Activated T-cell treated with anti-CD3 and anti-CD28 coated beads, Interleukin-2, amount 50 U/mL, for 72 hours (primary cell): ENCODE measurements at regions not wholly inside any gene's neighbourhood (a gene's known extent, or its start where the extent isn't known, plus 50 kb on each side); places are given as distances from the start of the nearest gene placed in this dataset.
A peak's percentile ranks its signal among the peaks of the same experiment; 100 is the strongest.
"Not testable (repeated sequence)": the region's sequence is repeated elsewhere in the genome, so short reads cannot be mapped to it uniquely, and the experiment has no call there.

Experiments used
- ATAC-seq, 2 donors: fragments of 150-1000 bp; cut with Tn5 transposase; replicated peaks in 1 of 2; 2 replicates each; pipeline ENCODE4 v1.10.0; 2021; ENCODE audit warnings: moderate library complexity in 2 of 2, mild to moderate bottlenecking in 1 of 2
- DNase-seq, 2 donors: peaks; one replicate each; pipeline ENCODE4 v3.0.0; 2021 to 2022; ENCODE audit warnings: mixed read lengths in 1 of 2
- H3K27ac Mint-ChIP-seq: one replicate; pipeline ENCODE4 v1.8.0; 2022; ENCODE audit warnings: mild to moderate bottlenecking, moderate library complexity, mixed read lengths
- H3K27me3 Mint-ChIP-seq: one replicate; pipeline ENCODE4 v1.8.0; 2022; ENCODE audit warnings: low read depth, mixed read lengths
- H3K36me3 Mint-ChIP-seq, 2 donors: one replicate each; pipeline ENCODE4 v1.8.0; 2022; ENCODE audit warnings: mixed read lengths in 2 of 2, mild to moderate bottlenecking in 1 of 2; ENCODE audit not compliant: insufficient read depth in 2 of 2
- H3K4me1 Mint-ChIP-seq: one replicate; pipeline ENCODE4 v1.8.0; 2022; ENCODE audit warnings: low read depth, mixed read lengths
- H3K4me3 Mint-ChIP-seq, 2 donors: one replicate each; pipeline ENCODE4 v1.8.0; 2022; ENCODE audit warnings: mild to moderate bottlenecking in 2 of 2, mixed read lengths in 2 of 2, moderate library complexity in 2 of 2
- H3K9me3 Mint-ChIP-seq, 2 donors: one replicate each; pipeline ENCODE4 v1.8.0; 2022; ENCODE audit warnings: mixed read lengths in 2 of 2

GRCh38 chr20:48453477-48454093, 374.2 kb downstream of the PREX1 start:
- no peak overlapping the region for H3K27ac Mint-ChIP-seq
- no peak for ATAC-seq
- no peaks in the 10 kb centered on the region for H3K27me3 Mint-ChIP-seq

GRCh38 chr20:48451401-48451800, 376.4 kb downstream of the PREX1 start:
- H3K4me3 Mint-ChIP-seq: no peak overlapping the region
- H3K36me3 Mint-ChIP-seq: no peaks in the 10 kb centered on the region
- no peaks in the 10 kb centered on the region for H3K9me3 Mint-ChIP-seq
- ATAC-seq (no peak), DNase-seq (no peak)
- no peaks in the 10 kb centered on the region for H3K4me1 Mint-ChIP-seq
- H3K27me3 Mint-ChIP-seq: no peaks in the 10 kb centered on the region
- H3K27ac Mint-ChIP-seq: no peak overlapping the region

More at GRCh38 chr20:48453477-48454093, 374.2 kb downstream of the PREX1 start:
- no peak overlapping the region for H3K4me3 Mint-ChIP-seq
- H3K9me3 Mint-ChIP-seq: no peaks in the 10 kb centered on the region
- H3K36me3 Mint-ChIP-seq: no peaks in the 10 kb centered on the region
- DNase-seq: no peak
- no peaks in the 10 kb centered on the region for H3K4me1 Mint-ChIP-seq

GRCh38 chr20:48448666-48449600, 378.9 kb downstream of the PREX1 start:
- Mint-ChIP-seq H3K4me1 (no peaks in the 10 kb centered on the region), H3K9me3 (peaks cover 2 to 3% of the 10 kb centered on the region in 2 donors), H3K36me3 (peaks cover 3 to 5% of the 10 kb centered on the region in 2 donors), H3K27me3 (no peaks in the 10 kb centered on the region), H3K27ac (no peak overlapping the region), H3K4me3 (no peak overlapping the region)
- DNase-seq (no peak), ATAC-seq (no peak)

- ATAC-seq (no peak), DNase-seq (no peak)
- Mint-ChIP-seq H3K27me3 (no peaks in the 10 kb centered on the region), H3K36me3 (peaks cover 5% of the 10 kb centered on the region in 2 donors), H3K4me3 (no peak overlapping the region), H3K9me3 (peaks cover 5% of the 10 kb centered on the region in 2 donors), H3K27ac (no peak overlapping the region), H3K4me1 (no peaks in the 10 kb centered on the region)
These were observed 380.3 kb downstream of the PREX1 start for GRCh38 chr20:48447456-48447855.

- Mint-ChIP-seq H3K9me3 (peaks cover 5% of the 10 kb centered on the region in 2 donors), H3K27ac (no peak overlapping the region), H3K4me3 (no peak overlapping the region), H3K4me1 (no peaks in the 10 kb centered on the region), H3K36me3 (peaks cover 5% of the 10 kb centered on the region in 2 donors), H3K27me3 (peaks cover 10% of the 10 kb centered on the region)
- DNase-seq (no peak), ATAC-seq (no peak)
These were observed 382.0 kb downstream of the PREX1 start for GRCh38 chr20:48445827-48446226.

GRCh38 chr20:48444249-48444648, 383.6 kb downstream of the PREX1 start:
- Mint-ChIP-seq H3K27me3 (peaks cover 12% of the 10 kb centered on the region), H3K36me3 (peaks cover 5% of the 10 kb centered on the region in 2 donors), H3K4me3 (no peak overlapping the region), H3K4me1 (no peaks in the 10 kb centered on the region), H3K9me3 (peaks cover 5 to 9% of the 10 kb centered on the region in 2 donors), H3K27ac (no peak overlapping the region)
- ATAC-seq (no peak), DNase-seq (no peak)

- no peak overlapping the region for H3K4me3 Mint-ChIP-seq
- peaks cover 18% of the 10 kb centered on the region for H3K27me3 Mint-ChIP-seq
- DNase-seq (no peak), ATAC-seq (no peak)
- peaks cover 9 to 13% of the 10 kb centered on the region in 2 donors for H3K9me3 Mint-ChIP-seq
- no peaks in the 10 kb centered on the region for H3K4me1 Mint-ChIP-seq
- H3K36me3 Mint-ChIP-seq: peaks cover 5% of the 10 kb centered on the region in 2 donors
- H3K27ac Mint-ChIP-seq: no peak overlapping the region
These were observed 386.9 kb downstream of the PREX1 start for GRCh38 chr20:48440916-48441315.

GRCh38 chr20:48440261-48440660, 387.5 kb downstream of the PREX1 start:
- not testable (repeated sequence) for H3K27ac Mint-ChIP-seq, H3K4me1 Mint-ChIP-seq, H3K4me3 Mint-ChIP-seq, DNase-seq, H3K36me3 Mint-ChIP-seq, ATAC-seq
- peaks cover 18% of the 10 kb centered on the region for H3K27me3 Mint-ChIP-seq
- H3K9me3 Mint-ChIP-seq: peaks cover 9 to 13% of the 10 kb centered on the region in 2 donors

GRCh38 chr20:48437146-48437545, 390.7 kb downstream of the PREX1 start:
- Mint-ChIP-seq H3K27me3 (peaks cover 18% of the 10 kb centered on the region), H3K36me3 (no peaks in the 10 kb centered on the region), H3K27ac (no peak overlapping the region), H3K4me3 (no peak overlapping the region), H3K9me3 (peaks cover 8% of the 10 kb centered on the region in 2 donors), H3K4me1 (no peaks in the 10 kb centered on the region)
- no peak for ATAC-seq
- DNase-seq: no peak

GRCh38 chr20:48436609-48437008, 391.2 kb downstream of the PREX1 start:
- H3K9me3 Mint-ChIP-seq, H3K27ac Mint-ChIP-seq, DNase-seq, ATAC-seq, H3K36me3 Mint-ChIP-seq, H3K4me3 Mint-ChIP-seq, H3K4me1 Mint-ChIP-seq: not testable (repeated sequence)
- peaks cover 15% of the 10 kb centered on the region for H3K27me3 Mint-ChIP-seq

- ATAC-seq (no peak), DNase-seq (no peak)
- peaks cover 6 to 10% of the 10 kb centered on the region in 2 donors for H3K9me3 Mint-ChIP-seq
- no peak overlapping the region for H3K4me3 Mint-ChIP-seq
- peaks cover 11% of the 10 kb centered on the region for H3K4me1 Mint-ChIP-seq
- no peak overlapping the region for H3K27ac Mint-ChIP-seq
- H3K36me3 Mint-ChIP-seq: peaks cover 0 to 2% of the 10 kb centered on the region in 2 donors
- no peaks in the 10 kb centered on the region for H3K27me3 Mint-ChIP-seq
These were observed 394.6 kb downstream of the PREX1 start for GRCh38 chr20:48433178-48433577.

- Mint-ChIP-seq H3K27me3 (no peaks in the 10 kb centered on the region), H3K36me3 (peaks cover 0 to 2% of the 10 kb centered on the region in 2 donors), H3K27ac (no peak overlapping the region), H3K9me3 (peaks cover 6 to 10% of the 10 kb centered on the region in 2 donors), H3K4me1 (peaks cover 11% of the 10 kb centered on the region), H3K4me3 (no peak overlapping the region)
- no peak for DNase-seq
- no peak for ATAC-seq
These were observed 395.3 kb downstream of the PREX1 start for GRCh38 chr20:48432494-48432832.

- H3K27me3 Mint-ChIP-seq: no peaks in the 10 kb centered on the region
- no peak for ATAC-seq
- H3K9me3 Mint-ChIP-seq: peaks cover 6 to 10% of the 10 kb centered on the region in 2 donors
- peaks cover 0 to 2% of the 10 kb centered on the region in 2 donors for H3K36me3 Mint-ChIP-seq
- no peak overlapping the region for H3K27ac Mint-ChIP-seq
- DNase-seq: no peak
- peak overlapping the region in 1 of 2 donors; percentile 16 for H3K4me3 Mint-ChIP-seq
- peaks cover 11% of the 10 kb centered on the region for H3K4me1 Mint-ChIP-seq
These were observed 395.9 kb downstream of the PREX1 start for GRCh38 chr20:48431653-48432493.
